ENCODE measurements at regions not wholly inside any gene's neighbourhood (a gene's known extent, or its start where the extent isn't known, plus 50 kb on each side); places are given as distances from the start of the nearest gene placed in this dataset.
"Not testable (repeated sequence)": the region's sequence is repeated elsewhere in the genome, so short reads cannot be mapped to it uniquely, and the experiment has no call there.

DNA sequence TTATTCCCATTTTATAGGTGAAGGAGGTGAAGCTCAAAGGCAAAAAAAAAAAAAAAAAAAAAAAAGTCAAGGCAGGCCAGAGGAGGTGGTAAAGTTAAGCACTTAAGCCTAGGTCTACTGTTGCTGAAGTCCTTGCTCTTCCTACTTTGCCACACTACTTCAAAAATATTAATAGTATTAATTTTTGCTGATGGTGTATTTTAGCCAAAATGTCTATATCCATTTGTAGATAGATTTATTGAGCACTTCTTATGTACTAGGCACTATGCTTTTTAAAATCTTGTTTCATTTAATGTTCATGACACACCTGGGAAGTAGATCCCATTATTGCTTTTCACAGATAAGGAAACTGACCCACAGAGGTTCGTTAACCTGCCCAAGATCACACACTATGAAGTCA is 247.1 kb upstream of the P2RY1 start:
- Histone ChIP-seq H3K36me3 (no peaks in the 10 kb centered on the region), H3K4me3 (no peak overlapping the region), H3K4me1 (peaks cover 24% of the 10 kb centered on the region), H3K27ac (replicated peaks) (no peak overlapping the region), H3K27me3 (ENCODE audit: low read depth) (no peaks in the 10 kb centered on the region), H3K9me3 (replicated peaks) (no peaks in the 10 kb centered on the region)
- no peak for DNase-seq
- intact Hi-C loops (cut with micrococcal nuclease): no loop called here
- TF ChIP-seq, protein P1, sequence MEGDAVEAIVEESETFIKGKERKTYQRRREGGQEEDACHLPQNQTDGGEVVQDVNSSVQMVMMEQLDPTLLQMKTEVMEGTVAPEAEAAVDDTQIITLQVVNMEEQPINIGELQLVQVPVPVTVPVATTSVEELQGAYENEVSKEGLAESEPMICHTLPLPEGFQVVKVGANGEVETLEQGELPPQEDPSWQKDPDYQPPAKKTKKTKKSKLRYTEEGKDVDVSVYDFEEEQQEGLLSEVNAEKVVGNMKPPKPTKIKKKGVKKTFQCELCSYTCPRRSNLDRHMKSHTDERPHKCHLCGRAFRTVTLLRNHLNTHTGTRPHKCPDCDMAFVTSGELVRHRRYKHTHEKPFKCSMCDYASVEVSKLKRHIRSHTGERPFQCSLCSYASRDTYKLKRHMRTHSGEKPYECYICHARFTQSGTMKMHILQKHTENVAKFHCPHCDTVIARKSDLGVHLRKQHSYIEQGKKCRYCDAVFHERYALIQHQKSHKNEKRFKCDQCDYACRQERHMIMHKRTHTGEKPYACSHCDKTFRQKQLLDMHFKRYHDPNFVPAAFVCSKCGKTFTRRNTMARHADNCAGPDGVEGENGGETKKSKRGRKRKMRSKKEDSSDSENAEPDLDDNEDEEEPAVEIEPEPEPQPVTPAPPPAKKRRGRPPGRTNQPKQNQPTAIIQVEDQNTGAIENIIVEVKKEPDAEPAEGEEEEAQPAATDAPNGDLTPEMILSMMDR (IDR thresholded peaks at IDR 0.05; ENCODE audit: borderline replicate concordance): no peak

DNA sequence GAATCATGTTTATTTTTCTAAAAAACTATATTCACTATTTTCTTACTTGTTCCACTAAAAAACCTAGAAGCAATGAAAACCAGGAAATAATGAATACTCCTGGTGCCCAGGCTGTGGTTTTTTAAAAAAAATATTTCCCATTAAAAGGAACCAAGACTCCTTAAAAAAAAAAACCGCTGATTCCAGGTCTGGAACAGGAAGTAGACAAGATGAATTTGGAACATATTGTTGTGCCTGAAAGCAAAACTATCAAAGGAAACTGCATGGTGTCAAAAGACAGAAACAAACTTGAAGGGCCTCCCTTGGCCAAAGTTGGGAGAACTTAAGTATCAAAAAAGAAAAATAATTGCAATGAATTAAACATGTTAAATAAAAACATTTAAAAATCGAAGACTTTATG is 245.3 kb upstream of the P2RY1 start:
- no peak for DNase-seq
- Histone ChIP-seq H3K4me3 (no peak overlapping the region), H3K9me3 (replicated peaks) (no peaks in the 10 kb centered on the region), H3K36me3 (no peaks in the 10 kb centered on the region), H3K4me1 (peaks cover 15% of the 10 kb centered on the region), H3K27me3 (ENCODE audit: low read depth) (no peaks in the 10 kb centered on the region), H3K27ac (replicated peaks) (peak overlapping the region; percentile 18)
- TF ChIP-seq, protein P1 (IDR thresholded peaks at IDR 0.05; ENCODE audit: borderline replicate concordance): no peak
- intact Hi-C loops (cut with micrococcal nuclease): no loop called here

DNA sequence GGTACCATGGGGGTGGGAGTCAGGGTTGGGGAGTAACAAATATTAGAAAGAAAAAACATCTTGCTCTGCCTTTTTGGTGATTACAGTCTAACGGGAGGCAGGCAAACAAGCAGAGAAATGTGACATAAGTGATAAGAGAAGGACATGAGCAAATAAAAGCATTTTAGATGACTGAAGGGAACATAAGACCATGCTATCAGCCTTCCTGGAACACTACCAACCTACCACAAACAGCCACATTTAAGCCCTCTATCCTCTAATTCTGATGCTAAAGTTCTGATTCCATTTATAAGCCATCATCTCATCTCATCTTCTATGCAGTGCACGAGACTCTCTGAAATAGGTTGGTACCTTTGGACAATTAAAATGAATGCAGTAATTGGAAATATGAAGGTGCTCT is 243.4 kb upstream of the P2RY1 start:
- Histone ChIP-seq H3K27me3 (ENCODE audit: low read depth) (no peaks in the 10 kb centered on the region), H3K9me3 (replicated peaks) (no peaks in the 10 kb centered on the region), H3K36me3 (no peaks in the 10 kb centered on the region), H3K4me3 (no peak overlapping the region), H3K4me1 (peaks cover 28% of the 10 kb centered on the region), H3K27ac (replicated peaks) (no peak overlapping the region)
- TF ChIP-seq, protein P1 (IDR thresholded peaks at IDR 0.05; ENCODE audit: borderline replicate concordance): no peak
- intact Hi-C loops (cut with micrococcal nuclease): no loop called here
- no peak for DNase-seq

DNA sequence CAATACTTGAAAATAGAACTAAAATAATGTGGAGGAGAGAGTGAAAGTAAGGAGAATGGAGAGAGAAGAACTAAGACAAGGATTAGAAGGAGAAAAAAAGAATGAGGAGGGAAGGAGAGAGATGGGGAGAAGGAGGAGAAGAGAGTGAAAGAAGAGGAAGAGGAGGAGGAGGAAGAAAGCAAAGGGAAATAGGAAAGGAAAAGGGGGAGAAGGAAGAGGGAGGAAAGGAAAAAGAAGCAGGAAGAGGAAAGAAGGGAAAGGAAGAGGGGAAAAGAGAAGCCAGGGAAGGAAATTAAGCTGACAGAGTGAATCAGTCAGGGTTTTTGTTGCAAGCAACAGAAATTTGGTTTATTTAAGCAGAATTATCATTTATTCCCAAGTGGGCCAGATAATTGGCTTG is 241.7 kb upstream of the P2RY1 start:
- Histone ChIP-seq H3K9me3 (replicated peaks) (no peaks in the 10 kb centered on the region), H3K27ac (replicated peaks) (peak overlapping the region; percentile 54), H3K4me3 (no peak overlapping the region), H3K4me1 (peaks cover 37% of the 10 kb centered on the region), H3K27me3 (ENCODE audit: low read depth) (no peaks in the 10 kb centered on the region), H3K36me3 (no peaks in the 10 kb centered on the region)
- no peak for DNase-seq
- intact Hi-C loops (cut with micrococcal nuclease): no loop called here
- TF ChIP-seq, protein P1 (IDR thresholded peaks at IDR 0.05; ENCODE audit: borderline replicate concordance): no peak

DNA sequence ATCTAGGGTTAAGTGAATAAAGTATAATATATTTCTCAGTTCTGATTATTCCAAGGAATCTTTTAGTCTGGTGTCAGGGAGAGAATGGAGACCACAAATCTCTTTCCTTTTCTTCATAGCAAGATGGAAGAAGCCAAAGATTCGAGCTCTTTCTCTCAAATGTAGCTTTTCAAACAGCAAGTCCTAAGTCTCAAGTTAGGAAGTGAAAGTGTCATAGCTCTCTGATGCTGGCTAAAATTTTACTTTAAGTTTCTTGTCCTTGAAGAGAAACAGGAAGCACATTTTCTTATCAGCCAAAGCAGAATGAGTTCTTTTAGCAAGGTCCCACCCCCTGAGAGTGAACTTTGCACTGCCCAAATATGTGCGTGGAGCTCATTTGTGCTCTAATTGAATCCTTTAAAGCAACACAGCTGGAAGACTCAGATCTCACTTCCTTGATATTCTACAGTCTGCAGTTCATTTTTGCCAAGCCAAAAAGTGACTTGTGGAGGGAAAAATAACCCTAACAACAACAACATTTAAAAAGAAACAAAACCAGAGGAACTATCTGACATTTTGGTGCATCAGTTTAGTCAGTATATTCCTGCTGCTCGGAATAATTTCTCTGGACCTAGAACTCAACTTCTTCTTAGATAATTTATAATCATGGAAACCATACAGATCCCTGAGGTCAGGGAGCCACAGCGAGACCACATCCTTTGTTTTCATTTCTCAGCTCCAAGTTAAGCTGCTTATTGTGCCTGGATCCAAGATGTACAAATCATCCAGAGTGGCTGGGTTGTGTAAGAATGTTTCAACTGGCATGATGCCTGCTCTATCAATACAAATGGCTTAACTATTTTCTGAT is 238.7 kb upstream of the P2RY1 start:
- TF ChIP-seq, protein P1 (IDR thresholded peaks at IDR 0.05; ENCODE audit: borderline replicate concordance): no peak
- H3K27me3 ChIP-seq (ENCODE audit: low read depth): no peaks in the 10 kb centered on the region
- H3K9me3 ChIP-seq (replicated peaks): no peaks in the 10 kb centered on the region
- no peaks in the 10 kb centered on the region for H3K36me3 ChIP-seq
- intact Hi-C loops (cut with micrococcal nuclease): no loop called here
- no peak for DNase-seq
- H3K4me3 ChIP-seq: peak overlapping the region; percentile 46
- H3K27ac ChIP-seq (replicated peaks): peak overlapping the region; percentile 89
- H3K4me1 ChIP-seq: peaks cover 32% of the 10 kb centered on the region

DNA sequence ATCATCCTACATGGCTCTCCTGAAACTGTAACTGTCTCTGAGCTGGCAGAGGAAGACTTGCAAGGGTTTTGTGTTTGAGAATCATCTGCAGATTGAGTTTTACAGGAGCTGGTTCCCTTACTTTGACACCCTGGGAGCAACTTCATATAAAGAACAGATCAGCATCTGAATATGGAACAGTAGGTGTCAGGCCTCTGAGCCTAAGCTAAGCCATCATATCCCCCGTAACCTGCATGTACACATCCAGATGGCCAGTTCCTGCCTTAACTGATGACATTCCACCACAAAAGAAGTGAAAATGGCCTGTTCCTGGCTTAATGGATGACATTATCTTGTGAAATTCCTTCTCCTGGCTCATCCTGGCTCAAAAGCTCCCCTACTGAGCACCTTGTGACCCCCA is 238.1 kb upstream of the P2RY1 start:
- H3K27me3 ChIP-seq (ENCODE audit: low read depth); H3K9me3 ChIP-seq (replicated peaks); H3K36me3 ChIP-seq; intact Hi-C loops (cut with micrococcal nuclease); DNase-seq: not testable (repeated sequence)
- Histone ChIP-seq H3K4me3 (peak overlapping the region; percentile 46), H3K27ac (replicated peaks) (peak overlapping the region; percentile 89), H3K4me1 (peaks cover 27% of the 10 kb centered on the region)

All from left ventricle myocardium inferior (tissue), 1 donor.